PC-9 (cell line): ENCODE measurements at regions not wholly inside any gene's neighbourhood (a gene's known extent, or its start where the extent isn't known, plus 50 kb on each side); places are given as distances from the start of the nearest gene placed in this dataset.

Experiments
- BruUV-seq: library from RNA; stranded (reverse); fragments of 400-500 nt; replicated peaks from 2 replicates; lab custom pipeline; 2021; lab: Mats Ljungman, UMichigan
- CTCF ChIA-PET: fragments of 300-600 bp; sonication (Branson Sonifier 250); formaldehyde crosslinking; loops from one replicate; lab custom pipeline; 2022; ENCODE audit warnings: antibody characterized with exemption; lab: Charles Lee
- POLR2A ChIA-PET: fragments of 300-600 bp; sonication (Branson Sonifier 250); formaldehyde crosslinking; loops from one replicate; lab custom pipeline; 2022; ENCODE audit warnings: antibody characterized with exemption; ENCODE audit not compliant: unreplicated experiment; lab: Charles Lee
- DNase-seq, 2 experiments: peaks; one replicate each; pipeline versions ENCODE4 v3.0.0 to v3.0.0-alpha.2; 2015 to 2022; ENCODE audit warnings: mixed read lengths in 1 of 2
- H2AFZ ChIP-seq: fragments of 200-600 bp; sonication (generic); 2 replicates; pipeline ENCODE4 v1.8.1; 2017; ENCODE audit warnings: antibody characterized with exemption
- H3F3A ChIP-seq: fragments of 200-600 bp; sonication (generic); 2 replicates; pipeline ENCODE4 v1.8.1; 2017; ENCODE audit warnings: antibody characterized with exemption, mild to moderate bottlenecking, low read depth; ENCODE audit not compliant: insufficient read depth
- H3K27ac ChIP-seq: fragments of 200-600 bp; sonication (generic); 2 replicates; pipeline ENCODE4 v1.6.1; 2016; ENCODE audit warnings: mixed run types
- H3K27me3 ChIP-seq: fragments of 200-600 bp; sonication (generic); 2 replicates; pipeline ENCODE4 v1.6.1; 2016; ENCODE audit warnings: low read depth, mixed run types; ENCODE audit not compliant: insufficient read depth
- H3K36me3 ChIP-seq: fragments of 200-600 bp; sonication (generic); 2 replicates; pipeline ENCODE4 v1.6.1; 2016; ENCODE audit warnings: low read depth, mixed run types
- H3K4me1 ChIP-seq: fragments of 200-600 bp; sonication (generic); replicated peaks from 2 replicates; pipeline ENCODE4 v1.6.1; 2016; ENCODE audit warnings: mixed run types; ENCODE audit not compliant: insufficient read depth
- H3K4me2 ChIP-seq: fragments of 200-600 bp; sonication (generic); 2 replicates; pipeline ENCODE4 v1.6.1; 2017; ENCODE audit warnings: mixed run types
- H3K4me3 ChIP-seq: fragments of 200-600 bp; sonication (generic); 2 replicates; pipeline ENCODE4 v1.6.1; 2016; ENCODE audit warnings: mixed run types
- H3K79me2 ChIP-seq: fragments of 200-600 bp; sonication (generic); 2 replicates; pipeline ENCODE4 v1.6.1; 2017; ENCODE audit warnings: low read depth, mixed run types
- H3K9me2 ChIP-seq: fragments of 200-600 bp; sonication (generic); 2 replicates; pipeline ENCODE4 v1.8.1; 2017; ENCODE audit warnings: mild to moderate bottlenecking; ENCODE audit not compliant: insufficient read depth
- H3K9me3 ChIP-seq: fragments of 200-600 bp; sonication (generic); 2 replicates; pipeline ENCODE4 v1.8.1; 2016; ENCODE audit warnings: low read depth; ENCODE audit not compliant: insufficient read depth
- H4K20me1 ChIP-seq: fragments of 200-600 bp; sonication (generic); 2 replicates; pipeline ENCODE4 v1.8.1; 2017; ENCODE audit not compliant: insufficient read depth
- EZH2 ChIP-seq: fragments of 200-600 bp; sonication (generic); IDR thresholded peaks from 2 replicates; pipeline ENCODE4 v1.8.0; 2017; ENCODE audit warnings: antibody characterized with exemption, low read depth
- intact Hi-C: fragments of 100-400 bp; cut with micrococcal nuclease; formaldehyde crosslinking; loops from one replicate; pipeline ENCODE4 v1.10.0; 2022; ENCODE audit not compliant: unreplicated experiment
- TF ChIP-seq, protein P1 (sequence below): fragments of 200-600 bp; sonication (generic); conservative IDR thresholded peaks from 2 replicates; pipeline ENCODE4 v1.6.1; 2017; ENCODE audit warnings: mixed run types, antibody characterized with exemption, mild to moderate bottlenecking, moderate library complexity

DNA sequence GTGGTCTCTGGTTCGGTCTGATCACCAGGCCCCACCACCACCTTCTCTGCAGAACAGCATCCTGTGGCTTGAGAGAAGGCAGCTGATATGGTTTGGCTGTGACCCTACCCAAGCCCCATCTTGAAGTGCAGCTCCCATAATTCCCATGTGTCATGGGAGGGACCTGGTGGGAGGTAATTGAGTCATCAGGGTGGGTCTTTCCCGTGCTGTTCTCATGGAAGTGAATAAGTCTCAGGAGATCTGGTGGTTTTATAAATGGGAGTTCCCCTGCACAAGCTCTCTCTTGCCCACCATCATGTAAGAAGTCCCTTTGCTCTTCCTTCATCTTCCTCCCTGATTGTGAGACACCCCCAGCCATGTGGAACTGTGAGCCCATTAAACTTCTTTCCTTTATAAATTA, 352.3 kb upstream of the CDH5 start:
- H3K27ac ChIP-seq, result no peak overlapping the region
- H4K20me1 ChIP-seq, result no peaks in the 10 kb centered on the region
- no peaks in the 10 kb centered on the region for H3K9me2 ChIP-seq
- CTCF ChIA-PET, result no interaction called here
- no peaks in the 10 kb centered on the region for H3K9me3 ChIP-seq
- BruUV-seq, result no TSS peak
- no peaks in the 10 kb centered on the region for H3F3A ChIP-seq
- POLR2A ChIA-PET, result no interaction called here
- no peaks in the 10 kb centered on the region for H3K79me2 ChIP-seq
- no peak overlapping the region for H3K4me3 ChIP-seq
- peaks cover 34% of the 10 kb centered on the region for H3K27me3 ChIP-seq
- no peaks in the 10 kb centered on the region for H3K4me1 ChIP-seq
- TF ChIP-seq, protein P1, sequence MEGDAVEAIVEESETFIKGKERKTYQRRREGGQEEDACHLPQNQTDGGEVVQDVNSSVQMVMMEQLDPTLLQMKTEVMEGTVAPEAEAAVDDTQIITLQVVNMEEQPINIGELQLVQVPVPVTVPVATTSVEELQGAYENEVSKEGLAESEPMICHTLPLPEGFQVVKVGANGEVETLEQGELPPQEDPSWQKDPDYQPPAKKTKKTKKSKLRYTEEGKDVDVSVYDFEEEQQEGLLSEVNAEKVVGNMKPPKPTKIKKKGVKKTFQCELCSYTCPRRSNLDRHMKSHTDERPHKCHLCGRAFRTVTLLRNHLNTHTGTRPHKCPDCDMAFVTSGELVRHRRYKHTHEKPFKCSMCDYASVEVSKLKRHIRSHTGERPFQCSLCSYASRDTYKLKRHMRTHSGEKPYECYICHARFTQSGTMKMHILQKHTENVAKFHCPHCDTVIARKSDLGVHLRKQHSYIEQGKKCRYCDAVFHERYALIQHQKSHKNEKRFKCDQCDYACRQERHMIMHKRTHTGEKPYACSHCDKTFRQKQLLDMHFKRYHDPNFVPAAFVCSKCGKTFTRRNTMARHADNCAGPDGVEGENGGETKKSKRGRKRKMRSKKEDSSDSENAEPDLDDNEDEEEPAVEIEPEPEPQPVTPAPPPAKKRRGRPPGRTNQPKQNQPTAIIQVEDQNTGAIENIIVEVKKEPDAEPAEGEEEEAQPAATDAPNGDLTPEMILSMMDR, result no peak
- no peak for TF ChIP-seq EZH2
- no peak for DNase-seq
- no peaks in the 10 kb centered on the region for H3K36me3 ChIP-seq
- intact Hi-C loops, result no loop called here
- H2AFZ ChIP-seq, result no peak overlapping the region
- no peak overlapping the region for H3K4me2 ChIP-seq

DNA sequence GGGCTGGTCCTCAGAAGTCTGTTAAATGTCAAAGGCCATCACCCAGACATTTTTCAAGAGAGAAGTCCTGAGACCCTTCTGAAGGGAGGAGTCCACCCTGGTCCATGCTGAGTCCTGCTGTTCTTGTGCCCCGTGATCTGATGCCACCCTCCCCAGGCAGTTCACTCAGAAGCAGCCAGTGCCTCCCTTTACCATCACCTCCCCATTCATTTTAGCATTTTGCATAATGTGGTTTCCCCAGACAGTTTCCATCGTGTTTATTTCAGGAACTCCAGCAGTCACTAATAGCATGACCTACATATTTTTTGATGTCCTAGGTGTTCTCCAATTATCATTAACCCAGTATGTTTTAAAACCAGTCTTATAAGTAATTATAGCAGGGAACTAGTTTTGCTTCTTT, 353.0 kb upstream of the CDH5 start:
- H3K4me3 ChIP-seq, result no peak overlapping the region
- no peaks in the 10 kb centered on the region for H3F3A ChIP-seq
- no peaks in the 10 kb centered on the region for H3K9me3 ChIP-seq
- H3K27ac ChIP-seq, result no peak overlapping the region
- no peaks in the 10 kb centered on the region for H3K36me3 ChIP-seq
- no peak overlapping the region for H2AFZ ChIP-seq
- H3K4me2 ChIP-seq, result no peak overlapping the region
- peaks cover 34% of the 10 kb centered on the region for H3K27me3 ChIP-seq
- no peaks in the 10 kb centered on the region for H4K20me1 ChIP-seq
- no peaks in the 10 kb centered on the region for H3K4me1 ChIP-seq
- ChIA-PET CTCF (no interaction called here), POLR2A (no interaction called here)
- no peaks in the 10 kb centered on the region for H3K9me2 ChIP-seq
- no TSS peak for BruUV-seq
- intact Hi-C loops, result no loop called here
- no peaks in the 10 kb centered on the region for H3K79me2 ChIP-seq
- no peak for DNase-seq
- no peak for TF ChIP-seq EZH2
- TF ChIP-seq, protein P1, result no peak

DNA sequence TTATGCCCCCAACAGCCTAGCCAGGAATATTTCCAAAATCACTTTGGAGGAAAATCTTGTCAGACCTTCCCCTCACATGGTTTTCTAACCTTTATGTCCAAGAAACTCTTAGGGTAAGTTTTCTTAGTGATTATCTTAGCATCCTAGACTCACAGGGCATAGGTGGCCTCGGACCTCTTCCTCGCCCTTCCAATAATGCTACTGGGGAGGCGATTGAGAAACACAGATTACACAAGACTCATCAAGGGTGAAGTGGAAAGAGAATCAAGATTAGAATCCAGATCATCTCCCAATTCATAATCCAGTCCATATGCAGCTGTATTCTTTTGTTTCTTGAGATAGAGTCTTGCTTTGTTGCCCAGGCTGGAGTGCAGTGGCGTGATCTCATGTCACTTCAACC, 358.4 kb upstream of the CDH5 start:
- DNase-seq, result no peak
- TF ChIP-seq EZH2, result no peak
- TF ChIP-seq, protein P1, result no peak

More for the DNA sequence above, 358.4 kb upstream of the CDH5 start:
- Histone ChIP-seq H3F3A (no peaks in the 10 kb centered on the region), H3K9me2 (no peaks in the 10 kb centered on the region), H2AFZ (no peak overlapping the region), H3K79me2 (no peaks in the 10 kb centered on the region), H3K4me1 (no peaks in the 10 kb centered on the region), H3K36me3 (no peaks in the 10 kb centered on the region), H3K27me3 (peaks cover 8% of the 10 kb centered on the region; the same call in 1 of the 2 replicates), H4K20me1 (no peaks in the 10 kb centered on the region), H3K9me3 (no peaks in the 10 kb centered on the region), H3K4me2 (no peak overlapping the region), H3K27ac (no peak overlapping the region), H3K4me3 (no peak overlapping the region)
- no TSS peak for BruUV-seq
- ChIA-PET POLR2A (no interaction called here), CTCF (no interaction called here)
- intact Hi-C loops, result no loop called here
